GM12874 (cell line): ENCODE measurements at regions not wholly inside any gene's neighbourhood (a gene's known extent, or its start where the extent isn't known, plus 50 kb on each side); places are given as distances from the start of the nearest gene placed in this dataset.

Source experiments
- CTCF ChIP-seq: IDR thresholded peaks from 2 replicates; pipeline ENCODE4 v1.5.1; 2011; ENCODE audit warnings: low read depth, mild to moderate bottlenecking, control low read depth, low read length, moderate library complexity; ENCODE audit not compliant: insufficient read depth

DNA sequence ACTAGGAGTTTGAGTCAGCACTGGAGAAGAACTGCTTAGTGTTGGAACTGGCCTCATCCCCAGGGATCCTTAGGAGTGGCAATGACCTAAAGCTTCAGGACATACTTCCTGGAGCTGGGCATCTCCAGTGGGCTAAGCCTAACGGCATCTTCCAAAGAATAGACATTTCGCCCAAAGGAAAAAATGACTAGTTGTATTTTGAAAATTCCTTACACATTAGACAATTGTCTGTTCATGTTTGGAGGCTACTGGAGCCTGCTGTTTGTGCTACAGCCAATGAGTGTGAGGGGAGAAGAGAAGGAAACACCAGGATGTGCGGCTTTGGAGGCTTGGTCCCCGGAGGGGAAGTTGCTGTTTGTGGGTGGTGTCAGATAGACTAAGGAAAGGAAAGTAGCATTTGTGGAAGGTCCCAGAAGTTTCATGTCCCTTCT, 77.6 kb downstream of the POLR2M start:
- TF ChIP-seq CTCF, result no peak

GRCh38 chr15:57785039-57785438, 78.5 kb downstream of the POLR2M start:
- TF ChIP-seq CTCF, result no peak

DNA sequence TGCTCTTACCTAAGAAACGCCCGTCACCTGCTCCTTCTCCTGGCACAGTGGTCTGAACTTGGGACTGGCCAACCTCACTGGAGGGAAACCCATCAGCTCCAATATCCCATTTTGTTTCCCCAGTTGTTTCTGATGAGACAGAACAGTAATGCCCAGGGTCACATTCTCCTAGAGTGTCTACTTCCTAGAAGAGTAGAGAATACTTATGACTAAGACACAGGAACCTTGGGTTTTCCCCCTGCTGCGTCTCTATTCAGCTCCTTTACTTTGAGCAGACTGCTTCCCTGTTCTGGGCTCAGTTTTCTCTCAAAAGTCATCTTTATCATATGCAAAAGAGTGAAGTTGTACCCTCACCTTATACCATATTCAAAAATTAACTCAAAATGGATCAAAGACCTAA, 79.4 kb downstream of the POLR2M start:
- TF ChIP-seq CTCF, result no peak

- TF ChIP-seq CTCF, result no peak
Observed at GRCh38 chr15:57789225-57789624, 82.7 kb downstream of the POLR2M start.

DNA sequence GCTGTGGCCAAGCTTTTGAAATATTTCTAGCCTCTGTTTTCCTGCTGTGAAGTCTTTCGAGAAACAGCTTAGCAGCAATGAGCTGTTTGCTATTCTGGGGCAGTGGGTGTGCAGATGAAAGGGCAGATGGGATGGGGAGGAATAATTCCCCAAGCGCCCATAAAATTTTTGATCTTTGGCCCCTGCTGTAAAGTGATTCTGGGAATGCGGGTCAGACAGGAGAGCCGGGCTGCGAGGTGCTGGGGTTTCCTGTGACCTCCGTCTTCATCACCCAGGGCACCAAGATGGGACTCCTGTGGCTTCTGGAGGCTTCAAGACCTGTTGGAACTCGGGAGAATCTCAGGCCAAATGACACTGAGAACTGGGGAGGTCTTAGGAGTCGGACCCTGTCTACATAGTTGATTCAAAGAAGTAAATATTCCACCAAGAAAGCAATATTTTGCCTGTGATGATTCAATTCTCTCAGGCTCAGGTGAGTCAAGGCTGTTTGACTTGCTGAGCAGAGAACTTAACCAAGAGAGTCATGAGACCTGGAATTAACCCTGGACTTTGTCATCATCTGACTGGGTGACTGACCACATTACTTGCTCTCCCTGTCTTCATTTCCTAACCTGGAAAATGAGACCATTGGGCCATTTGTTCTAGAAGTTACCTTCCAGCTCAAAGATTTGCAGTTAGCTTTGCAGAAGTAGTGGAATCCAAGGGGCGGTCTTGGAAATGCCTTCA, 86.4 kb downstream of the POLR2M start:
- TF ChIP-seq CTCF, result no peak

DNA sequence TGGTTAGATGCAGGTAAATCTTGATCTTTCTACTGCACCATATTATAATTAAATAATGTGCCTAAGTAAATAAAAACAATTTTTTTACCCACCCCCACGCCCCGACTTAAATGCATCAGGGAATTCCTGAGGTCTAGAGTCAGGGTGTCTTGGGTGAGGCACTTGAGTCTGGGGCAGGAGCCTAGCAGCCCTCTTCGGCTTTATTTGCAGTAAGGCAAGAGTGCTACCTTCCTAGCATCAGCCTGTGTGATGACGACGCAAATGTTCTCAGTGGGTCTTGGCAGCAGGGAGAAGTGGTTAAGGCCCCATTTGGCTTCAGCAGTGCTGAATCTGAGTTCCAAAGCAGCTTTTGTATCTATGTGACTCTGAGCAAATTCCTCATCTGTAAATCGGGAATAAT, 88.7 kb downstream of the POLR2M start:
- TF ChIP-seq CTCF, result no peak

DNA sequence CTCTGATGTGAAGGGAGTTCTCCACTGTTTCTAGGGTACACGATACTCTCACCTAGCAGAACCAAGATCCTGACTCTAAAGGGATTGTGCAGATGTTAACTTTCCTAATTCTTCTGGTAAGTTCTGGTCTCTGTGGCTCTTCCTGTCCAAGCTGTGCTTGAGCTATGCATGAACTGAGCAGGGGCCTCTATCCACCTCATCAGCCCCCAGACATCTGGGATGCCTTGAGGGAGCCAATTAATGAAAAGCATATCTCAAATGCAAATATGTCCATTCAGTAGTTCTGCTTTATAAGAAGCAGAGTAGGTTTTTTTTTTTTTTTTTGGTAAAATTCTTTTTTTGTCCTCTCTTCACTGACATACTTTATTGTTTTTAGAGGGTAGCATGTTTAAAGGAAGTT, 89.6 kb downstream of the POLR2M start:
- no peak for TF ChIP-seq CTCF
